Prostate gland (tissue), 2 donors: ENCODE measurements at regions not wholly inside any gene's neighbourhood (a gene's known extent, or its start where the extent isn't known, plus 50 kb on each side); places are given as distances from the start of the nearest gene placed in this dataset.

Experiments
- POLR2A ChIP-seq: fragments of 450-650 bp; IDR thresholded peaks from one replicate; pipeline ENCODE4 v1.6.1; 2016; ENCODE audit warnings: antibody characterized with exemption, mild to moderate bottlenecking
- POLR2AphosphoS5 ChIP-seq: sonication (generic); formaldehyde crosslinking; IDR thresholded peaks from one replicate; pipeline ENCODE4 v1.6.1; 2017; ENCODE audit warnings: antibody characterized with exemption
- TF ChIP-seq, protein P1 (sequence below), 4 experiments: fragments of 200-600 bp in 2 of 4; fragments of 450-650 bp in 2 of 4; sonication (generic) in 2 of 4; IDR thresholded peaks; 1 replicate in 3 of 4; 2 replicates in 1 of 4; pipeline ENCODE4 v1.5.1; 2016 to 2019; ENCODE audit warnings: antibody characterized with exemption in 4 of 4, mild to moderate bottlenecking in 2 of 4, moderate library complexity in 2 of 4

- TF ChIP-seq, protein P1, sequence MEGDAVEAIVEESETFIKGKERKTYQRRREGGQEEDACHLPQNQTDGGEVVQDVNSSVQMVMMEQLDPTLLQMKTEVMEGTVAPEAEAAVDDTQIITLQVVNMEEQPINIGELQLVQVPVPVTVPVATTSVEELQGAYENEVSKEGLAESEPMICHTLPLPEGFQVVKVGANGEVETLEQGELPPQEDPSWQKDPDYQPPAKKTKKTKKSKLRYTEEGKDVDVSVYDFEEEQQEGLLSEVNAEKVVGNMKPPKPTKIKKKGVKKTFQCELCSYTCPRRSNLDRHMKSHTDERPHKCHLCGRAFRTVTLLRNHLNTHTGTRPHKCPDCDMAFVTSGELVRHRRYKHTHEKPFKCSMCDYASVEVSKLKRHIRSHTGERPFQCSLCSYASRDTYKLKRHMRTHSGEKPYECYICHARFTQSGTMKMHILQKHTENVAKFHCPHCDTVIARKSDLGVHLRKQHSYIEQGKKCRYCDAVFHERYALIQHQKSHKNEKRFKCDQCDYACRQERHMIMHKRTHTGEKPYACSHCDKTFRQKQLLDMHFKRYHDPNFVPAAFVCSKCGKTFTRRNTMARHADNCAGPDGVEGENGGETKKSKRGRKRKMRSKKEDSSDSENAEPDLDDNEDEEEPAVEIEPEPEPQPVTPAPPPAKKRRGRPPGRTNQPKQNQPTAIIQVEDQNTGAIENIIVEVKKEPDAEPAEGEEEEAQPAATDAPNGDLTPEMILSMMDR (IDR thresholded peaks at IDR 0.05), result no peak
- TF ChIP-seq POLR2A (no peak), POLR2AphosphoS5 (no peak)
These were observed 84.4 kb upstream of the MRPS22 start for GRCh38 chr3:139259398-139259797.
